GM19035 (cell line): ENCODE measurements at regions not wholly inside any gene's neighbourhood (a gene's known extent, or its start where the extent isn't known, plus 50 kb on each side); places are given as distances from the start of the nearest gene placed in this dataset.

ENCODE experiments used
- ATAC-seq: cut with Tn5 transposase; IDR thresholded peaks from one replicate; pipeline ENCODE4 v1.9.1; 2021; ENCODE audit not compliant: unreplicated experiment

GRCh38 chr4:164381859-164382258 is 372.1 kb upstream of the SMIM31 start:
- ATAC-seq = no peak

DNA sequence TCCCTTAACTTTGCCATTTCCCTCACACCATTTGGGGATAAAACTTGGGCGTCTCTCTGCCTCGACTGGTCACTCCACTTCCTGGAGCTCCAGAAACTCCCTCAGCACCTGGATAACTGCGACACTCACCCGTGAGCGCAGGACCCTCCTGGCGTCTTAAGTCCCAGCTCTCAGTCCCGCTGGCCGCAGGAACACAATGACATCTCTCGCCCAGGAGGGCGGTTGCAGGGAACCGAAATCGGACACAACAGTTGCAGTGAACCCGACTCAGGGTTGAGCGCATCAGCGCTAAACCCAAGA is 370.9 kb upstream of the SMIM31 start:
- no peak for ATAC-seq

DNA sequence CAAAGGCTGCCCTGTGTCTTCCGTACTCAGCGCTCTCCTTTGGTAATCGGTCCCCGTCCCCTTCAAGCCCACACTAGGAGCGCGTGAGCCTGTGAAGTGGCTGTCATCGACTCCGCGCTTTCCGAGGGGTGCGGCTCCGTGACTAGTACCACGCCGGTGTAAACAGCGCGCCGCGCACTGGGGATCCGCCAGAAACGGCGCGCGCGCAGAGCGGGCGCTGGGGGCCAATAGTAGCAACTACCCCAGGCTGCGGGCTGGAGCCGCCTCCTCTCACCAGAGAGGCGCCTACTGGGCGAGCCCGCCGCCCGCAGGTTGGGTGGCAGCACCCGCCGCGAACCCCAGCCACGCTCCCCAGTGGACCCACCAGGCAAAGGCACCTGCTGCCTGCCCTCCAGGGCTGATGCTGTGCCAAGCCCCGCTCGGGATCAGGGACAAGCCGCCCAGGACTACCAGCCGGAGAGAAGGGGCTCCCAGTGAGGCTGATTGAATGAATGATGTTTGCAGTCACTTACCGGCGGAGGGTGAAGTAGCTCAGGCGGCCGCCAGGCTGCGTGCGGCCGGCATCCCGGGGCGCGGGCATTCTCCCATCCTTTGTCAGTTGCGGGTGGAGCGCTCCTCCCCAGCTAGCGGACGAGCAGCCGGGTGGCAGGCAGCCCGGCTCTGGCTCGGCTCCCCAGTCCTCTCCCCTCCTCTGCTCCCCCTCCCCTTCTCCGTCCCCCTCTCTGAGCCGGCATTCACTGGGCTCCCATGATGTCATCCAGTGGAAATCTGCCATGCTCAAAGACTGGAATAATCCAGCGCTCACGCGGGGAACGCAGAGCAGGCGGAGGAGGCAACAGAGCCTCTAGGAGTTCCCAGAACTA is 370.3 kb upstream of the SMIM31 start:
- ATAC-seq = no peak

GRCh38 chr4:164384416-164384815 is 369.5 kb upstream of the SMIM31 start:
- no peak for ATAC-seq

DNA sequence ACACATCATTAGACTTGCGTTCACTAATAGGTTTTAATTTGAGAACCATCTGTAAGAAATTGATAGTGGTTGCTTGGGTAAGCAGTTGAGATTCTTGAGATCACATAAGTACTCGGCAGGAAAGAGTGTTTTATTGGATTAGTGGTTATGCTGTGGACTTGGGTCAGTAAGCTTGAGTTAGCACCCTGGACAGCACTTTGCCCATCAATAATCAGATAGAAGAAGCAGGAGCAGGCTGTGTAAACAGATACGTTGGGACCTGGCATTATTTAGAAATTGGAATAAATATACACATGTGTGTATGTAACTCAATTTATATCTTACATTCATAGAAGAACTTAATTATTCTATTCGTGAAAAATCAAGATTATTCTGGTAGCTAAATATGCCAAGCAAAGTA is 357.5 kb upstream of the SMIM31 start:
- no peak for ATAC-seq

DNA sequence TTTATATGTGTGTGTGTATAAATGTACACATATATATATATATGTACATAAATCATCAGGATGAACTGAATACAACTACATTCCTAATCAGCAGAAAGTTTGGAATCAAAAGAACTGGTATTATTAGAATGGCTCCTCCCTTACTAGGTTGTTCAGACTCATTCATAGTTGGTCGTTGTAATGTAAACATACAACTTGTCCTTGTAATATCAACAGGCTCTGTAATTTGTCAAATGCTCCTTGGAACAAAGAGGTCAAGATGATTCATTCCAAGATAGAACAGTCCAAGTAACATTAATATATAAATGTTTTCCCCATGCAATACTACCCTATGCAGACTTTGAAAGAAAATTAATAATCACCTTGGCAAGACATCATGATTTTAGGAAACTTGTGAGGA is 351.4 kb upstream of the SMIM31 start:
- ATAC-seq = no peak

DNA sequence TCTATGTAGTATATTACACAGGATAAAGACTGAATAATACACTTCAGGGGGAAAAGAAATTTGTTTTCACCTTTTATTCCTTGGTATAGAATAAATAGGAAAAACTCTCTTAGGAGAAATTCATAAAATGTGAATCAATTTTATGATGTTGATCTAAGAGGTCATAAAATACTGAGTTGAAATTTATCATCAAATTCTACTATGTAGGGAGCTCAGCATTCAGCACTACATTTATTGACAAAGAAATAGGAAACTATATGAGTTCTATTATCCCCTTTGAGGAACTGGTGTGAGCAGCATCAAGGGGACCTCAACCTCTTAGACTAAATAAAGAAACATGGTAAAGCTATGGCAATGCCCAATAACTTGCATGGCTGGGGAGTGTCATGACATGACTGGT is 348.2 kb upstream of the SMIM31 start:
- ATAC-seq = no peak

DNA sequence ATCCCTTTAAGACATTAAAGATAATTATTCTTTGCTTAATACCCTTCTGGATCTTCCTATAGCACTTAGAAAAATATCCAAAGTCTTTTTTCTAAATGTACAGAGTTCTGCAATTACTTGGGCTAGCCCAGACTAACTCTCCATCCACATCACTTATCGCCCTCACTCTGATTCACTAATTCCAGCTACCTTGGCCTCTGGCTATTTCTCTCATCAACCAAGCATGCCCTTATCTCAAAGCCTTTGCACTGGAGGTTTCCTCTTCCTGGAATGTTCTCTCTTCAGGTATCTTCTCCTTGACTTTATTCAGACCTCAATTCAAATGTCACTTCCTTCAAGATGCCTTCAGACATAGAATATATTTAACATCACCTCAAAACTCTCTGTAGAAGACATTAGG is 345.1 kb upstream of the SMIM31 start:
- ATAC-seq = no peak

DNA sequence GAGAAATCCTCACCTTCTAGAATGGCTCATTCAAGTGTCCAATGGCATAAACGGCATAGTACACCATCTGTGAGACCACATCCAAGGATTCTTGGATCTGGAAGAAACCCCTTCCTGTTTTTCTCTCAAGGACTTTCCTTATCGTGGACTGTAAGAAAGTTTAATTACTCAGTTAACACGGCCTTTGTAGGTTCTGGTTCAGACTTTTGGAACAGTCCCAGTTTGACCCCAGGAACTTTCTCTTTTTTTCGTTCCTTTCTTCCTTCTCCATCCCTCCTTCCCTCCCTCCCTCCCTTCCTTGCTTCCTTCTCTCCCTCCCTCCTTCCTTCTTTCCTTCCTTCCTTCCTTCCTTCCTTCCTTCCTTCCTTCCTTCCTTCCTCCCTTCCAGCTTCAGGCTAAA is 343.5 kb upstream of the SMIM31 start:
- ATAC-seq = no peak

DNA sequence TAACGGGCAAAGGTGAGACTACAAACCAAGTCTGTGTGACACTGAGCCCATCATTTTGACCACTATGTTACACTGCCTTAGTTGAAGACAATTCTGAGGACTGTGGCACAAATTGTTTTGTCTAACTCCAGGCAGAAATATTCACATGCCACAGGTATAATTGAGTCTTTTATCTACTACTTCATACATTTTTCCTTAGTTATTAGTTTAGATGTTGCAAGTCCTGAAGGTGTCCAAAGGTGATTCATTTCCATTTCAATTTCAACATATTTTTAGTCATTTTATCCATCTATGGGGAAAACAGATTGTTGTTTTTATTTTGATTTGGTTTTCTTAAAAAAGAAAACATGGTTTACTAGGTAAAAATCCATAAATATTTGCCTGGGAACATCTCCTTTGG is 341.7 kb upstream of the SMIM31 start:
- no peak for ATAC-seq

DNA sequence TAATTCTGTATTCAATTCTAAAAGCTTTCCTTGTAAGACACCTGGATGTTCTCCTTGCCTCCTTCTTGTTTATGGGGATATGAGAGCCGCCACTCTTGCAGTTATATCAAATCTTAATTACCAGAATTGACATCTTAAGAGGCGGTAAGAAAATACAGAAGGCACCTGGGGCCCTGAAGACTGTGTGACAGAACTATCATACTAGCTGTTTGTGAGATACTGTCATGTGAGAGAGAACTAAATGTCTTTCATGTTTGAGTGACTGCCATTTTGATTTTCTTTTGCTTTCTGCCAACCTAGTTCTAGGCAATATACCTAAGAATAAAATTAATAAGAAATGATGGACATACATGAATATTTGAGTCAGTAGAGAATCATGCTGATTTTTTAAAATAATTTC is 340.2 kb upstream of the SMIM31 start:
- no peak for ATAC-seq

- ATAC-seq = no peak
Measured at GRCh38 chr4:164423819-164424218, 330.1 kb upstream of the SMIM31 start.

GRCh38 chr4:164424846-164425245 is 329.1 kb upstream of the SMIM31 start:
- ATAC-seq = no peak

DNA sequence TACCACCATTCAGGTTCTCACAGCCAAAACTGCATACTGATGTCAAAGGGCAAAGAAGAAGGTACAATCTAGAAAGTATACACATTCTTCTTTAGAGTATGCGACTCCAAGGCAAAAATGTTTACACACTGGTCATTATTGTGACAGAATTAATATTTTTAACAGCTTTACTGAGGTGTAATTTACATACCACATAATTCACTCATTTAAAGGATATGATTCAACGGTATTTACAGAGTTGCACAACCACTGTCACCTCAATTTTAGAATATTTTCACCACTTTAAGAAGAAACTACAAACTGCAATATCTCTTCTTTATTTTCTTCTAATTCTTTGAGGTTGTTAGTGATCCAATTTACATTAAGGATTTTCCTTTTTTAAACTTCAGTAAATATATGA is 325.4 kb upstream of the SMIM31 start:
- no peak for ATAC-seq

- ATAC-seq = no peak
Measured at GRCh38 chr4:164438321-164438720, 315.6 kb upstream of the SMIM31 start.

- ATAC-seq = no peak
Measured at GRCh38 chr4:164439037-164439436, 314.9 kb upstream of the SMIM31 start.

GRCh38 chr4:164440199-164440598 is 313.7 kb upstream of the SMIM31 start:
- no peak for ATAC-seq

GRCh38 chr4:164441109-164441508 is 312.8 kb upstream of the SMIM31 start:
- no peak for ATAC-seq

DNA sequence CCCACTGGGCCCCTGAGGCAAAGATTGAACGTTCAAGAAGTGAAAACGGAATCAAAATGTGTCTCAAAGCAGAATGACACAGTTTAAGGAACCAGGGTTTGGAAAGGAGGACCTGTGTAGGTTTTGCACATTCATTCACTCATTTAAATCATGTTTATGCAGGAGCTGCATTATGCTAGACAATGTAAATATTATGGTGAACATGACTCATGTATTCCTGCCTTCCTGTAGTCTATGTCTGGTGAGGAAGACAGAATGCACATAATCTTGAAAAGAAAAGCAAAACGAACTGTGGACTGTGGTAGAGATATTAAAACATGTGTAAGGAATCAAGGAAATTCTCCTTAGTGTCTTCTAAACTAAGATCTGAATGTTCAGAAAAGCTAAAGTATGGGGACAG is 311.8 kb upstream of the SMIM31 start:
- ATAC-seq = no peak

- no peak for ATAC-seq
Measured at GRCh38 chr4:164446516-164446915, 307.4 kb upstream of the SMIM31 start.

GRCh38 chr4:164461901-164462300 is 292.0 kb upstream of the SMIM31 start:
- no peak for ATAC-seq

DNA sequence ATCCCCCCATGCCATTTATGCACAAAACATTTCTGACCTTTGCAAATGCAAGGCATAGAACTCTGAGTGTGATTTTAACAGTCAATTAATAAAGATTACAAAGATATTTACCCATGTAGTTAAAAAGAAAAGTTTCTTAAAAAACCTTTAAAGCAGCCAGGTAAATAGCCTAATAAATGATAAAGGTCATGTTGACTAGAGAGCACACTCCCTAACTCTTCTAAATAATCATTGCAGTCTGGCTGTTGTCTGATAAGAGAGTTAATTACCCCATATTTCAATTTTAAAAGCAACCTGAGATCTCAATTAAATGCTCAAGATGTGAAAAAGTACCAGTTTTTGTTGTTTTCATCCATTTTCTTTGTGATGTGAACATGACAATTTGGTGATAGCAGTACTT is 291.5 kb upstream of the SMIM31 start:
- no peak for ATAC-seq

- no peak for ATAC-seq
Measured at GRCh38 chr4:164464313-164464712, 289.6 kb upstream of the SMIM31 start.
